ENCODE measurements at regions not wholly inside any gene's neighbourhood (a gene's known extent, or its start where the extent isn't known, plus 50 kb on each side); places are given as distances from the start of the nearest gene placed in this dataset.

DNA sequence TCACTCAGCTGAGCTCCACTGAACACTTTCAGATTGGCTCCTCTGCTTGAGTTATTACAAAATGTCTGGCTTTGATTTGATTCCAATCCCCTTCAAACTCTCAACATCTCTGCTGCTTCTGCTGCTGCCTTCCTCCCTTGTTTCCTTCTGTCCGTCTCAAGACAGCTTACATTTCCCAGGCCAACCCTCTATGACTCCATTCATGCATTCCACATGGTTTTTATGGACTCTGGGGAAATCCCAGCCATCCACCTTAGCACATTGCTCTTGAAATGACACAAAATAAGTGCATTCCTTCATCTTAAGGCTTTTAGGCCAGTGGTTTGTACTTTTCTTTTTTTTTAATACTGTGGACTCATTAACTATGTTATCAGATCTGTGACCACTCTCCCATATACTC is 68.5 kb upstream of the TMEM164 start:
- TF ChIP-seq CTCF (IDR thresholded peaks at IDR 0.05) (no peak), EP300 (IDR thresholded peaks at IDR 0.05) (no peak)

Measured in ovary (tissue), 3 donors.